Endodermal cell (in vitro differentiated cells): ENCODE measurements at regions not wholly inside any gene's neighbourhood (a gene's known extent, or its start where the extent isn't known, plus 50 kb on each side); places are given as distances from the start of the nearest gene placed in this dataset.

Experiments used
- DNase-seq: peaks from one replicate; pipeline ENCODE4 v3.0.0-alpha.2; 2017
- H3K27ac ChIP-seq: 2 replicates; pipeline ENCODE4 v1.5.1; 2013; ENCODE audit warnings: mild to moderate bottlenecking, low read depth, low read length, moderate library complexity
- H3K27me3 ChIP-seq: 2 replicates; pipeline ENCODE4 v1.6.1; 2013; ENCODE audit warnings: mild to moderate bottlenecking, low read length, moderate library complexity; ENCODE audit not compliant: insufficient read depth, control insufficient read depth, poor library complexity, severe bottlenecking
- H3K36me3 ChIP-seq: 2 replicates; pipeline ENCODE4 v1.7.0; 2013; ENCODE audit warnings: mild to moderate bottlenecking, low read length, moderate library complexity; ENCODE audit not compliant: control insufficient read depth, insufficient read depth
- H3K4me1 ChIP-seq: one replicate; pipeline ENCODE4 v1.7.0; 2013; ENCODE audit warnings: low read length; ENCODE audit not compliant: control insufficient read depth, insufficient read depth
- H3K4me3 ChIP-seq: 2 replicates; pipeline ENCODE4 v1.5.1; 2013; ENCODE audit warnings: mild to moderate bottlenecking, low read length, moderate library complexity
- H3K9ac ChIP-seq: 2 replicates; pipeline ENCODE4 v1.6.1; 2013; ENCODE audit warnings: mild to moderate bottlenecking, low read length, moderate library complexity; ENCODE audit not compliant: poor library complexity, severe bottlenecking; ENCODE audit errors: extremely low read depth
- H3K9me3 ChIP-seq: 2 replicates; pipeline ENCODE4 v1.6.1; 2013; ENCODE audit warnings: mild to moderate bottlenecking, low read length, moderate library complexity; ENCODE audit not compliant: control insufficient read depth
- H3K27ac Mint-ChIP-seq: 2 replicates; pipeline ENCODE4 v1.8.0; 2020; ENCODE audit warnings: mixed read lengths
- H3K27me3 Mint-ChIP-seq: 2 replicates; pipeline ENCODE4 v1.8.0; 2021; ENCODE audit warnings: mild to moderate bottlenecking, mixed read lengths; ENCODE audit not compliant: insufficient read depth
- H3K36me3 Mint-ChIP-seq: 2 replicates; pipeline ENCODE4 v1.8.0; 2020; ENCODE audit warnings: low read depth, mixed read lengths
- H3K4me1 Mint-ChIP-seq: 2 replicates; pipeline ENCODE4 v1.8.0; 2020; ENCODE audit warnings: mixed read lengths
- H3K4me3 Mint-ChIP-seq: 2 replicates; pipeline ENCODE4 v1.8.0; 2020; ENCODE audit warnings: mild to moderate bottlenecking, moderate library complexity, mixed read lengths
- H3K9me3 Mint-ChIP-seq: 2 replicates; pipeline ENCODE4 v1.8.0; 2020; ENCODE audit warnings: mild to moderate bottlenecking, mixed read lengths
- CTCF ChIP-seq: fragments of 200-600 bp; sonication (generic); conservative IDR thresholded peaks from 2 replicates; pipeline ENCODE4 v1.5.0; 2021; ENCODE audit warnings: antibody characterized with exemption, mild to moderate bottlenecking
- WGBS, 2 experiments: methylation state at CpG; one replicate each; pipeline versions ENCODE4 v1.1.5 to v1.1.7; 2013; ENCODE audit warnings: missing lambda C conversion rate in 2 of 2, mixed read lengths in 1 of 2; ENCODE audit not compliant: insufficient coverage in 1 of 2, insufficient read length in 1 of 2; 5-methylcytosine and 5-hydroxymethylcytosine counted together

- no peak overlapping the region for H3K27ac Mint-ChIP-seq
- H3K27me3 Mint-ChIP-seq: peaks cover 2% of the 10 kb centered on the region
- Histone ChIP-seq H3K9ac (no peak overlapping the region), H3K4me3 (no peak overlapping the region), H3K27me3 (no peaks in the 10 kb centered on the region), H3K36me3 (no peaks in the 10 kb centered on the region), H3K4me1 (no peaks in the 10 kb centered on the region), H3K9me3 (peaks cover 6% of the 10 kb centered on the region), H3K27ac (no peak overlapping the region)
- H3K4me3 Mint-ChIP-seq: no peak overlapping the region
- no peaks in the 10 kb centered on the region for H3K4me1 Mint-ChIP-seq
- H3K36me3 Mint-ChIP-seq: no peaks in the 10 kb centered on the region
- H3K9me3 Mint-ChIP-seq: peaks cover 6% of the 10 kb centered on the region
- no peak for TF ChIP-seq CTCF
- DNase-seq: no peak
Measured at GRCh38 chr15:96023081-96023480, 307.4 kb upstream of the NR2F2 start.

- peaks cover 17% of the 10 kb centered on the region for H3K27me3 Mint-ChIP-seq
- DNase-seq: no peak
- Histone ChIP-seq H3K4me1 (no peaks in the 10 kb centered on the region), H3K27me3 (no peaks in the 10 kb centered on the region), H3K9ac (no peak overlapping the region), H3K36me3 (no peaks in the 10 kb centered on the region), H3K27ac (no peak overlapping the region), H3K4me3 (no peak overlapping the region), H3K9me3 (peaks cover 6% of the 10 kb centered on the region)
- WGBS, 2 experiments: no CpG with 5 or more reads among the region's 2 CpGs
- no peak overlapping the region for H3K27ac Mint-ChIP-seq
- peaks cover 3% of the 10 kb centered on the region for H3K4me1 Mint-ChIP-seq
- H3K36me3 Mint-ChIP-seq: no peaks in the 10 kb centered on the region
- no peak overlapping the region for H3K4me3 Mint-ChIP-seq
- TF ChIP-seq CTCF: no peak
- H3K9me3 Mint-ChIP-seq: peaks cover 6% of the 10 kb centered on the region
Measured at GRCh38 chr15:96027501-96027900, 303.0 kb upstream of the NR2F2 start.

- Histone ChIP-seq H3K4me1 (no peaks in the 10 kb centered on the region), H3K27me3 (no peaks in the 10 kb centered on the region), H3K36me3 (no peaks in the 10 kb centered on the region), H3K9ac (no peak overlapping the region), H3K4me3 (no peak overlapping the region), H3K9me3 (no peaks in the 10 kb centered on the region), H3K27ac (no peak overlapping the region)
- WGBS, 2 experiments: 92% methylated on average over 2 of the region's 2 CpGs; no CpG with 5 or more reads in 1 of the 2 experiments
- Mint-ChIP-seq H3K27me3 (peaks cover 17% of the 10 kb centered on the region), H3K4me3 (no peak overlapping the region), H3K4me1 (peaks cover 3% of the 10 kb centered on the region), H3K36me3 (no peaks in the 10 kb centered on the region), H3K27ac (no peak overlapping the region), H3K9me3 (no peaks in the 10 kb centered on the region)
- DNase-seq: no peak
- peak; percentile 24 for TF ChIP-seq CTCF
Measured at GRCh38 chr15:96028620-96029019, 301.9 kb upstream of the NR2F2 start.
